Cardiac fibroblast (primary cell): ENCODE measurements at regions not wholly inside any gene's neighbourhood (a gene's known extent, or its start where the extent isn't known, plus 50 kb on each side); places are given as distances from the start of the nearest gene placed in this dataset.
"Not testable (repeated sequence)": the region's sequence is repeated elsewhere in the genome, so short reads cannot be mapped to it uniquely, and the experiment has no call there.

ENCODE experiments used
- DNase-seq, 2 donors: peaks; one replicate each; pipeline versions ENCODE4 v3.0.0 to v3.0.0-alpha.2; 2010; ENCODE audit warnings: low read depth in 2 of 2
- H3K4me3 ChIP-seq, 2 donors: replicated peaks in 1 of 2; 1 replicate in 1 of 2; 2 replicates in 1 of 2; pipeline ENCODE4 v1.5.1; 2011; ENCODE audit warnings: low read depth in 2 of 2, low read length in 2 of 2, mild to moderate bottlenecking in 2 of 2, moderate library complexity in 1 of 2
- CTCF ChIP-seq: IDR thresholded peaks from one replicate; pipeline ENCODE4 v1.5.1; 2011; ENCODE audit warnings: low read depth, mild to moderate bottlenecking, low read length, inconsistent platforms

- no peak overlapping the region for H3K4me3 ChIP-seq
- no peak for TF ChIP-seq CTCF
- no peak for DNase-seq
Observed at GRCh38 chr12:68387338-68387737, 55.2 kb upstream of the MDM1 start.

GRCh38 chr12:68389305-68389704 lies 57.1 kb upstream of the MDM1 start:
- no peak for DNase-seq
- H3K4me3 ChIP-seq: no peak overlapping the region
- TF ChIP-seq CTCF: no peak

GRCh38 chr12:68391937-68392336 lies 59.8 kb upstream of the MDM1 start:
- TF ChIP-seq CTCF: no peak
- H3K4me3 ChIP-seq: no peak overlapping the region
- DNase-seq: no peak

GRCh38 chr12:68392376-68392775 lies 60.2 kb upstream of the MDM1 start:
- no peak for TF ChIP-seq CTCF
- DNase-seq: no peak
- no peak overlapping the region for H3K4me3 ChIP-seq

- no peak for DNase-seq
- no peak overlapping the region for H3K4me3 ChIP-seq
- no peak for TF ChIP-seq CTCF
Observed at GRCh38 chr12:68393417-68393816, 61.3 kb upstream of the MDM1 start.

GRCh38 chr12:68397566-68398158 lies 65.5 kb upstream of the MDM1 start:
- TF ChIP-seq CTCF: no peak
- no peak overlapping the region for H3K4me3 ChIP-seq
- peak in 1 of 2 donors; percentile 25 for DNase-seq

GRCh38 chr12:68398689-68399088 lies 66.5 kb upstream of the MDM1 start:
- not testable (repeated sequence) for DNase-seq, H3K4me3 ChIP-seq
